CD4-positive, alpha-beta T cell treated with Interleukin-6 for 4 hours (primary cell): ENCODE measurements at regions not wholly inside any gene's neighbourhood (a gene's known extent, or its start where the extent isn't known, plus 50 kb on each side); places are given as distances from the start of the nearest gene placed in this dataset.

Experiments used
- DNase-seq: peaks from one replicate; pipeline ENCODE4 v3.0.0-alpha.2; 2020; ENCODE audit warnings: mixed read lengths

DNA sequence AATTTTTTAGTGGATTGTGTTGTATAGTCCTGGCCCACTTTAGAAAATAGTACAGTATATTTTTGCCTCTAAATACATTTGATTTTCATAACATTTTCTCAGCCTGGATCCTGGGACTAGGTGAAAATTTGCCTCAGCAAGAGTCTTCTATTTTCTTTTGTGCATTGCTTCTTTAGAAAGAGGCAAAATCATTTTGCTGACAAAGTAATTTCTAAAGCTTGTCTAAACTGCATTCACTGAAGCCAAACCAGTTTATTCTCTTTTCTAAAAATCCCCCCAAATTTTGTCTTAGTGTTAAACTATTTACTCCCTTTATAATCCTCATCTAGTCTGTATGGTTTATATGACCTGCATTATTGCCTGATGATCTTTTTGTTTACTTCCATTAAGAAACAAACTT, 326.3 kb downstream of the C4orf33 start:
- no peak for DNase-seq

DNA sequence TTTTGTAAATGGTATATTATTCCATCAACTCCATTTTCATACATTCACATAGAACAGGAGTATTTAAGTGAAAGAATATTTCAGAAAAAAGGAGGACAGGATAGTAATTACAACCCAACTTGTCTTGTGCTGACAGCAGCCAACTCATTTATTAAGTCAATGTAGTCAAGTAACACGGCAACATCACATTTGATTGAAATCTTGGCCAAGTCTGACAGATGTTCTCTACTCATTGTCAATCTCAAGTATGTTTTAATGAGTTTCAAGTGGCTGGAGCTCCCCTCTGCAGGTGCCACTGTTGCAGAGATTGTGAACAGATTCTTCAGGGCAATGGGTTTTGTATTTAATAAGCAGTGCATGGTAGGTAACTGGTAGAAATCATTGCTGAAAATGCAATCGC, 332.5 kb downstream of the C4orf33 start:
- no peak for DNase-seq

DNA sequence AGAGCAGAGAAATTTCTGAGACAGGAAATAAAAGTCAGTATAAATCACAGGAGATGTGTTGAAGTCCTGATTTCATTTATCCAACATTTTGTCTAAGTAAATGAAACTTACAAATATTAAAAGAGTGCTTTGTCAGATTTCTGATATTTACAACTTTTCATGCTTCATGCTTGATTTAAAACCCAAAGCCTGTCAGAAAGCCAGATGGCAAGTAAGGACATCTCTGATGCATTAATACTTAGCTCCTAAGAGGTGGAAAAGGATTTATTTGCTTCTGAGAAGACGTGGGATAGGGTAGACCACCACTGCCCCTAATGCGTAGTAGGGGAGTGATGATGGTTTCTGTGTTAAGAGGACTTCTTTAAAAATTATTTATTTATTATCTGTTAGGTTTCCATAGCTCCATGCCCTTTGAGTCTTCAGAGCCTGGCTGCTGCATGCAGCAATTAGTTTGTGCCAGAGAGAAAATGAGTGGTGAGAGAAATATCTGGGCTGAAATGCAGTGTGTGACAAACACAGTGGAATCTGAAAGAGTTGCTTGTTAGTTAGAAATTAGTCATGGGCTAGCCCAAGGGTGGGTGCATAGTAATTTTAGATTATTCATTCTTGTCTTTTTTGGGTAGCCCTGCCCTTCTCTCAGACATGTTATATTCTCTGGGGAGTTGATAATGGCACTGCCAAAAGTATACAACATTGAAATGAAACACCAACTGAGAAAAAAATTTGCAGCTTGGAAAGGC, 333.8 kb downstream of the C4orf33 start:
- DNase-seq: no peak

DNA sequence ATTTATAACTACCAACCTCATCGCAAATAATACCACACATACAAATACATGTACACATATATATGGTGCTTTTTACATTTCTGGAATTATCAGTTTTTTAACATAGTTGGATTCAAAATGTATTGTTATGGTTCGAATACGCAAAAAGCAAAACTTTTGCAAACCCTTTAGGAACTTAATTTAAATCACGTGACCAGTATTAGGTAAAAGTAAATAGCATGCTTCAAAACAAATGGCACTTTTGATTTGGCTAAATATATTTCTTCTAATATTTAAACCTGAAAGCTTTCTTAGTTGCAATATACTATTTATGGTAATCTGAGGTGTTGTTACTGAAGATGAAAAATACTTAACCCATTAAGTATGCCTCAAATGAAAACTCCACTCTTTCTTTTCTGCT, 341.4 kb downstream of the C4orf33 start:
- no peak for DNase-seq

DNA sequence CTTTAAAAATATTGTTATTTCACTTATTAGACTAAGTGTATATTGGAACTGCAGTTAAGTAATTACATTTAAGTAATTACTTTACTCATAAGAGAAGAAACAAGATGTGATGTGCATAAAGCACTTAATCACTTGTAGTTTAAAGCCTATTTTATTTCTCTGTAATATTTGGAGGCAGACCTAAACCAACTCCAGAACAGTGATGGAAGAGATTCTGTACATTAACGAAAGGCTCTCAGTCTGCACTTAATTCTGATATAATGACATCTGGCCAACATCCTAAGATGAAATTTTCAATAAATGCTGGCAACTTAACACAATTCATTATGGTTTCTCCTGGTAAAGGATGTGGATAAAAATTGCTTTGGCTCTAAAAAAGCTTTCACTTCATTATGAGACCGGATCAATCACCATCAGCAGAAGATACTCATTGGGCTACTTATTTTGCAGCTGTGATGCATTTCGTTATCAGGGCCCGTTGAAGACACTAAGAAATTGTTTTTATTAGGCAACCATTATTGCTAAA, 342.6 kb downstream of the C4orf33 start:
- DNase-seq: no peak

DNA sequence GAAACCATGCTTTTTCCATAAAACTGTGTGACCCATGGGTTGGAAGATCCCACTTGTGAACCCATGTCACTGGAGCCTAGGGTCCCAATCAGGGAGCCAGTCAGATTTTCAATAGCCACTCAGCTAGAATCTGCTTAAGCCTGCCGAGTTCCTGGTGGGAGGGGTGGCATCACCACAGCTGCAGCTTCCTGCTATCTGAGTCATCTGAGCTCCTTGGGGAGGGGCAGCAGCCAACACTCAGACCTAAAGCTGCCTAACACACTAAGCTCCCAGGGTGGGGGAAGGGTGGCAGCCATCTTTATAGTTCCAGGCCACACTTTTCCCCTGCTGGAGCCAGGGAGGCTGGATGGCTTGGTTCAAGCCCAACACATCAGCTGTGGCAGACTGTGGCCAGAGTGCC, 350.1 kb downstream of the C4orf33 start:
- no peak for DNase-seq

DNA sequence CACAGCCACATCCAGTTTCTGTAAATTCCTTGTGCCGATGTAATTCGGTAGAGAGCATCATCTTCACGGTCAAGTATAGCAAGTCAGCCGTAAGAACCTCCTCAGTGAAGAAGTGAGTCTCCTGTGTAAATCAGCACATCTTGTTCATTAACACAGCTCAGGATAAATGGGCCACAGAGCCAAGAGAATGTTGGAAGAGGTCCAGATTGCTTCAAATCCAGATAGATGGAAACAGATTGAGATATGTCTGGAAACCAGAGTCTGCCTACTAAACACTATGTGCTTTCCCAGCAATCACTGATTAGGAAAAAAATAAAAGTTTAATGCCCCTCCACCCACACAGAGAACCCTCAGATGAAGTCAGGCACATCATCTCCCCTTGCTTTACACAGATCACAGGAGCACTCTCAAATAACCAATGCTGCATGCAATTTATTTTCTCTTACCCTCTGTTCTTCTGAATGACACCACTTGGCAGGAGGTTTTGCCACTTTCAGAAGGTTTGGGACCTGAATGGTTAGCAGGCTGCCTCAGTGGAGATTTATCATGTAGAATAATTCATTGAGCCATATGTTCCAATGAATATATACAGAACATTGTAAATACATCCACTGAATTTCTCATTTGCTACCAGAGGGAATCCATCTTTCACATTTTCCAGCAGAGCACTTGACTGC, 357.7 kb downstream of the C4orf33 start:
- DNase-seq: no peak

DNA sequence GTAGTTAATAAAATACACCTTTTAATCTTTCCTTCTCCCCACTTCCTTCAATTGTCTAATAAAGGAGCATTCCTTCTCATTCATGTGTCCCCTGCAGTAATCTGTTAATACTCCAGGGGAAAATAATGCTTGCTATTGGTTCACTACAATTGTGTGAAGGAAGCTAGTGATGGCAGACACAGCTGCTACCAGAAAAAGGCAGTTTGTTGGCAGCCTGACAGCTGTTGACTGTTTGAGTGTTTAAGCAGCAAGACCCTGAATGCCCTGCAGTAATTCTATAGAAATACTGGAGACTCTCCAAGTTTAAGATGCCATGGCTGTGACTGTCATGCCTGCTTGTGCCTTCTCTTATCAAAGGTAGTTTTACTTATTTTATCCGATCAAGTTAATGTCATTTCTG, 359.5 kb downstream of the C4orf33 start:
- no peak for DNase-seq

DNA sequence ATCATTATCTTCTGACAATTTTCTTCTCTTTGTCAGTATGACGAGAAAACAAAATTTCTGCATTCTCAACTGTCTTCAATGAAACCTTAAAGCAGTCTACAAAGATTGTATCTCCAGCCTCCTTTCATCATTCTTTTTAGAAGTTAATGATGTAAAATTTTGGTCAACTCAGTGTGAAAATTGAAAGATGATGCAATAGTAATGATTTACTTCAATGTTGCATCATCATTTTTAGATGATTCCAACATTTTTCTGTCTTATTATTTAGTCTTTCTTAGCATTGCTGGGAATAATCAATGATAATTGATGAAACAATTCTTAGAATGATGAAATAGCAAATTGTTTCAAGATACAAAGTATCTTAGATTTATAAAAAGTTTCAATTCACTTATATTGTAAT, 372.7 kb downstream of the C4orf33 start:
- DNase-seq: no peak

DNA sequence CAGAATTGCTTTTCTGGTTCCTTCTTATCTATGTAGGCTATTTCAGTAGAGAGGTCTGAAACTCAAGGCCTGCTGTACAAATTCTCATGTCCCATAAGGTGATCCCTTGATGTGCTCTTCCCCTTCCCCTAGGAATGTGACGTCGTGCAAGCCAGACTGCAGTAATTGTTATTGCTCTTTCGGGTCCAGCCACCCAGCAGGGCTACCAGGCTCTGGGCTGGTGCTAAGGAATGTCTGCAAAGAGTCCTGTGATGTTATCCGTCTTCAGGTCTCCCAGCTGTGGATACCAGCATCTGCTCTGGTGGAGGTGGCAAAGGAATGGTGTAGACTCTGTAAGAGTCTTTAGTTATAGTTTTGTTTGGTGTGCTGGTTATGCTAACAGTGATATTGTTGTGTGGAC, 378.7 kb downstream of the C4orf33 start:
- DNase-seq: no peak

DNA sequence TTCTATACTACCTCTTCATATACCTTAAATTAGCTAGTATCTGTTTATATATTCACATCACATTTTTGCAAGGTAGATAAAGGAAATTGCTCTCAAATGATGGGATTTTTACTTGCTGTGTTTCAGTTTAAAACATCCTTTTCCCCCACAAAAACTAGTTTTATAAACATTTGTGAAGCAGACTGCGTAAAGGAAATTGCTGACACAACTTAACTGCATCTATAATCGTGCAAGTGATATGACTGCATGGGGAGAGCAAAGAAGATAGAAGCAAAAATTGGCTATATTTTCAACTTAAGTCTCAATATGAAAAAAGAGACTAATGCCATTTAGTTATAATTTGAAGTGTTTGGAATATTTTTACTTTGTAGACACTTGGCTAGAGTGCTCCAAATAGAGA, 385.2 kb downstream of the C4orf33 start:
- no peak for DNase-seq

DNA sequence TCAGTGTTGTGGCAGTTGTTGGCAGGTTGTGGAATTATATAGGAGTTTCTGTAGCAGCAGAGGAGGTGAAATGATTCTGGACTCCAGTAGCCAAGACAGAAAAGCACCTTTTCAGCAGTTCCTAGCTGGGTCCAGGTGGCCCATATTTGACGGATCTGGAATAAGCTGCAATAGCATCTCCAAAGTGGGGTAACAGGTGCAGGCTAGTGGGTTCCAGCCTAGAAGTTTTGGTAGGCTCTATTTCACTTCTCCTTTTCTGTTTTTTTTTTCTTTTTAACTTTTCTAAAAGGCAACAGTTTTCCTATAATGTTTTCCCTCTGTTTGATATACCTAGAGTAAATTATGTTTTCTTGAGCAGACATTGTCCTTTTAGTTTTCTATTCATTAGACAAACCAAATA, 392.5 kb downstream of the C4orf33 start:
- DNase-seq: no peak

DNA sequence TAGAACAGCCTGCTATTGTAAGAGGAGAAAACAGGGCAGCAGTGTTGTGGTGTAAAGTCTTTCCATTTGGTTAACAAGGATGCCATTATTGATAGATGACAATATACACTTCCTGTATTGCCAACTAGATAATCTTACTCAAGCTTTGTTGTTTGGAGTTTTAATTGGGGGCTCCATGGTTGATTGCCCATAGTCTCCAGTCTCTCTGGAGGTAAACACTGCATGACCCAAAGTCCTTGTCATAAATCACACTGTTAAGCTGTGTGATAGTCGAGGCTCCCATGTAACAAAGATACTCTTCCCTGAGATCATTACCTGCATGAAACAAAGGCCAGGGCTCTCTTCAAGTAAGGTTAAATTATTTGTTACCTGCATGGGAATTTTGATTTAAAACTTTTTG, 394.6 kb downstream of the C4orf33 start:
- no peak for DNase-seq

DNA sequence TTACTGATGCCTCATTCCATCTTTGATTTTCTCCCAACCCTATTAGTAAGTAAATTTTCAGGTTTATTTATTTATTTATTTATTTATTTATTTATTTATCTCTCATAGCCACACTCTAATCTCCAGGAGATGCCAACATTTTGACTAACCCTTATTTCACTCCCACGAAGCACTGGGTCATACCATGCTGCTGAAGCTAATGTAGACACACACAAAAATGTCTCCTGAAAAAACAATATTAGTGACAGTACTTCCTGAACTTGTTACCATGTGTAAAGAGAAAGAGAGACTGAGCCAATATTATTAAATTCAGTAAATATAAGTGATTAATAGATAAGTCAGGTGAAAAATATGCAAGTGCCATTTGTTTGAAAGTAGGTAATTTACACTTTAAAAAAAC, 402.7 kb downstream of the C4orf33 start:
- no peak for DNase-seq

DNA sequence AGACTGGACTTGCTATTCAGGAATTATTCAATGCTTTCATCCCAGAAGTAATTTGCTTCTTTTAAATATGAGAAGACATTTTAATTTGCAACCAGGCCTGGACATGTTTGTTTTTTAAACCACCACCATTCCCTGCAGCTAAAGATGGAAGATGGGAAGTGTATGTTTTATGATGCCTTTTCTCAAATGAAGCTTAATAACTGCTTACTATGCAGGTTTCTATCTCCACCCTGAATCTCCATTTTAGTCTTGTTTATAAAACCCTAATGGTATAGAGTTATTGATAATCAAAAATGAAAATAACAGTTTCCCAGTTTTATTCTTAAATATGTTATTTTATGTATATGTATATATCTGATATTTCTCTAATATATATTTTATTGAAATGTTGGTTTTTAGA, 418.9 kb downstream of the C4orf33 start:
- no peak for DNase-seq

DNA sequence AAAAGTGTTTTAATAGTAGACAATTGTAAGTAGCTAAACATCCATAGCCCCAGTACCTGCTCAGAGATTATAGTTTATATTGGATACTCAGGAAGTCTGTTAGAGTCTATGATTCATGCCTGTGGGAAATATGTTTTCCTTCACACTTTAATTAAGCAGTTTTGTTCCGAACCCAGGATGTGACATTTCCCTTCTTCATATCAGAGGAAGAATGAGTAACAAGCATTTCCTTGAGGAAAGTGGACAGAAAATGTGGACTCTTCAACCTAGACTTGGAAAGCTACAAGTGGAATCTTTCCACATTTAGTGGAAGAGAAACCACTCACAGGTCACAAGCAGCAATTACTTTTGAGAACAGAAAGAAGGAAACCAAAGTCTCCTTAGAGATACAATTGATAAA, 419.4 kb downstream of the C4orf33 start:
- DNase-seq: no peak

DNA sequence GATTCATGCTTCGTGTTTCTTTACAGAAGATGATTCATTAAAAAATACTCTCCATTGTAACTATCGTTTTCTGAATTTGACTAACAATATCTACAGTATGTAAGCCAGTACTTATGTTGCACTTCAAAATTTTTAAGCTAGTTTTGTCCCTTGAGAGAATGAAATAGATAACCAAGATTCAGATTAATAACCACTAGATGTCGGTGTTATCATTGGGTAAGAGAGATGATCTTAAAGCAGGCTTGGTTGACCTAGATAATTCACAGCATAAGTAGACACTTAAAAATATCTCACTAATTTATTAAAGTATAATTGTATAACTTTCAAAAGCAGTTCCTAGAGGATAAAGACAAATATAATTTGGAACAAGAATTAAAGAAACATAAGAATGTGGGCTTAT, 430.9 kb downstream of the C4orf33 start:
- no peak for DNase-seq

DNA sequence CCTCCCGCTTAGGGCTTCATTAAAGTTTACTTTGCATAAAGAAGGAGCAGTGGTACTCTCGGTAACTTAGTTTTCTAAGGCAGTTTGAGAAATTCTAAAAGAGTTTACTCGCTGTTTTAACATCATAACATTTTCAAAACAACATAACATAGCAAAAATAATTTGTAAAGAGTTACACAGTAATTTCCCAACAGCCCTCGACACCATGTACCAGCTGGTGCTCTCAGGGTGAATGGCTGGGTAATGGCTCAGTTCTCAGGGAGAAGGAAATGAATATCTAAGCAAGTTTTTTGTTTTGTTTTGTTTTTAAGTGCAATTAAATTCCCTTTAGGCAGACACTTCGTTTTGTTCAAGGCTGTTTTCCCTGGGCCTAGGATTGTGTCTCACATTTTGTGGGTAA, 435.3 kb downstream of the C4orf33 start:
- DNase-seq: no peak

DNA sequence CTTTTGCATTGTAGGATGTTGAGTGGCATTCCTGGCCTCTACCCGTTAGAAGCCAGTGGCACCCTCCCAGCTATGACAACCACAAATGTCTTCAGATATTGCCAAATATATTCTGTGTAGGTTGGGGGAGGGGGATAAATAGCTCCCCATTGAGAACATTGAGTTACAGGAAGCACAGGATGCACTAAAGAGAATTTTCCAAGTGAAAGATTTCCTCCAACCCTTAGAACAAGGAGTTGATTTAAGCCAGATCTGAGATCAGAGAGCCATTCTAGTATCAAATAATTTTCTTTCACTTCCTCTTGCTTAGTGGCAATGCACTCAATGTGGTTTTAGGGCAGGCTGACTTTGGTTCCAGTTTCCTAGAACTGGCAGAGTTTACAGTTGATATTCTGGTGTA, 436.6 kb downstream of the C4orf33 start:
- DNase-seq: no peak

DNA sequence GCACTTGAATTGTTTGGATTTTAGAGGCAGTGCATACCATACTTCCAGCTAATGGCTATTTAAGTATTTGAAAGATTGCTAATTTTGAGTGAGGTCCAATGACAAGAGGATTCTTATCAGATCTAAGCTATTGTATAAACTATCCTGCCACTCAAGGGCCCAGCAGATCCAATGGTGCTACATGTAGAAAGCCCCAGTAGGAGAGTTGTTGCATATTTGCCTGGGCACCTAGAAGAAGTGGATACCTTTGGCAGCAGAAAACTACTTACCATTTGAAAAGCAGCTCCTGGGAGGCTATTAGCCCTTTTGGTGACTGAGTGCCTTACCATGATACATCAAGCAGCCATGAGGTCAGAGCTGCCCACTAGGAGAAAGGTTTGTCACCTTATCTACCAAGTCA, 447.3 kb downstream of the C4orf33 start:
- DNase-seq: no peak

DNA sequence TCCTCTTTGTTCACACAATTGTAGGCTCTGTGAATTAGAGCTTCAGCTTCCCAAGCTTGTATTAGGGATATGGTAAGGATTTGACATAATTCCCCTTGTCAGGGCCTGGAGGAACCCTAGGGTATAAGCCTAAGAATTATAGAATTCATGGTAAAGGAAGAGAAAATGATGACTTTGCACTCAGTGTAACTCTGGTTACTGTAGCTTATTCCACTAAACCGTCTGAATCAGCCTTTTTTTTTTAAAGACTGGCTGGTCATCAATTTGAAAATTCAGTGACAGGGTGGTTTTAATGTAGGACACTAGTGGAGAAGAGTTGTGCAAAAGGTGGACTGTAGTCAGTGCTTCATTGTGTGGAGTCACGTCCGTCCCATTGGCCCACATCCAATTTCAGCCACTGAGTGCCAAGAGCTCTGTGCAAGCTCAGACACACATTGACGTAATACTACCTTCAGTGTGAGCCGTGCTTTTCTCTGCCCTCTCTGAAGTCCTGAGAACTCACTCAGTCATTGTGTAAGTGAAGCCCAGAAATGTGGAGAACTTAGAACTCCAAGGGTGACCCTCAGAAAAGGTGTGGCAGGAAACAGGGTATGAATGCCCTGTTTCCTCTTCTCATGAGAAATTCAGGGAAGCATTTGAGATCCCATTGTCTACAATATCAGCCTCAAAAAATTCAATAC, 449.8 kb downstream of the C4orf33 start:
- DNase-seq: no peak

DNA sequence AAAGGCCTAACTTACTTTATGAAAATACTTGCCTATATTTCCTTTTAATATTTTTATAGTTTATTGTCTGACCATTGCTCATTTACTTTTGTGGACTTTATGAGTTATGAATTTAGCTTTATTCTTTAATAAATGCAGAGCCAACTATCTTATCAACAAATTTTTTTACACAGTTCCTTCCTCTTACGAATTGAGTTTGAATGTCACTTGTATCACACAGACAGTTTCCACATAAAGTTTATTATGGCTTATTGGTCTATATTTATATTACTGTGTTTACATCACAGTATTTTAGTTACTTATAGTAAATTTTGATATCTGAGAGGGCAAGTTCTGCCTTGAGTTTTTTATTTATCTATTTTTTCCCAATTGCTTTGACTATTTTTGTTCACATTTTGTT, 450.6 kb downstream of the C4orf33 start:
- no peak for DNase-seq

DNA sequence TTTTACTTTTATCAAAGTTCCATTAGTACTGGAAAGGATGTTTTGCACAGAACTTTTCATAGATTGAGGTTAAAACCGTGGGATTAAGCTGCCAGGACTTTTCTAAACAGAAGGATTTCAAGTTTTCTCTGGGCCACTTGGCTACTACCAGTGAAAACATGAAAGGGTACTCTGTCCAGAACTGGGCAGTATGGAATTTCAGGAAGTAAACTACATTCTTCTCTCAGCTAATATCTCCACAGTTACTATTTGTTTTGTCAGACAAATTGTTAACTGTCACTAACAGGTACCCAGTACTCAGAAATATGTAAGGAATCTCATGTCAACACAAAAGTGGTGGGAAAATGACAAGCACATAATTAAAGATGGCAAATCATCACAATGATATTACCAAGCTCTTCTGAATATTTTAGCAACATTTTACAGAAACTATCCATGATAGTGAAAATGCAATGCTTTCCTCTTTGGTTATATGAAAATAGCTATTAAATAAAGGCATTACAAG, 454.4 kb downstream of the C4orf33 start:
- no peak for DNase-seq

DNA sequence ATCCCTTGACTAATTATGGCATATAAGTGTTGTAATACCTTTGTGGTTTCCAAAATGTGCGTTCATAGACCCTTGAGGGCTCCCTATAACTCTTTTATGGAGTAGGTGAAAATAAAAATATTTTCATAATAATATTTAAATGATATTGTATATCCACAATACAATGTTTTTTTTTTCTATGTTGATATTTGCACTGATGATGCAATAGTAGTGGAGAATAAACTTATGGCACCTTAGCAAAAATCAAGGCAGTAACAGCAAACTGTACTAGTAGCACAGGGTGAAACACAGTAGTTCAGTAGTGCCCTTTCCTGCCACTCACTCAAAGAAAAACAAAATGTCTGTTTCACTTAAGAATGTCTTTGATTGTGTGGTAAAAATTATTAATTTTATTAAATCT, 465.3 kb downstream of the C4orf33 start:
- DNase-seq: no peak
